Head of caudate nucleus (tissue), 42 donors: ENCODE measurements at regions not wholly inside any gene's neighbourhood (a gene's known extent, or its start where the extent isn't known, plus 50 kb on each side); places are given as distances from the start of the nearest gene placed in this dataset.
A peak's percentile ranks its signal among the peaks of the same experiment; 100 is the strongest.
"Not testable (repeated sequence)": the region's sequence is repeated elsewhere in the genome, so short reads cannot be mapped to it uniquely, and the experiment has no call there.

Source experiments
- DNase-seq, 42 donors: peaks; one replicate each; pipeline versions ENCODE4 v3.0.0 to v3.0.0-alpha.2; 2020 to 2021; ENCODE audit warnings: mixed read lengths in 7 of 42
- intact Hi-C: fragments of 100-400 bp; cut with DNase I; formaldehyde crosslinking; loops from one replicate; pipeline ENCODE4 v1.15.0; 2022

DNA sequence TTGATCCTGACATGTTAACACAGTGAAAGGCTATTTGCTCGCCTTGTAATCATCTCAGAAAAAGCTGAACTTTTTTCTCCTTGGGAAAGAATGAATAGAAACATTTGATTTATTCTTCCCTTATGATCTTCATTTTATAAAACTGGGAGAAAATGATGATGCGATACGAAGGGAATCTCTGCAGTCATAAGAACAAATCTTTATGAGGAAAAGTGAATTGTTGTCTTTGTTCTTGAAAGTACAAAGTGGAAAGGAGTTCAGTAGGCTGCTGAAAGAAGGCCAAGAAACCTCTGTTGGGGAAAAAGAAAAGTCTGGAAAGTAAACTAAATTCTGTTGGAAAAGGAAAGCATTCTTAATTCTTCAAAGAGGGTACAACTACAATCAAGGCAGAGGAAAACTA lies 248.8 kb downstream of the NSUN3 start:
- intact Hi-C loops: no loop called here
- no peak for DNase-seq

DNA sequence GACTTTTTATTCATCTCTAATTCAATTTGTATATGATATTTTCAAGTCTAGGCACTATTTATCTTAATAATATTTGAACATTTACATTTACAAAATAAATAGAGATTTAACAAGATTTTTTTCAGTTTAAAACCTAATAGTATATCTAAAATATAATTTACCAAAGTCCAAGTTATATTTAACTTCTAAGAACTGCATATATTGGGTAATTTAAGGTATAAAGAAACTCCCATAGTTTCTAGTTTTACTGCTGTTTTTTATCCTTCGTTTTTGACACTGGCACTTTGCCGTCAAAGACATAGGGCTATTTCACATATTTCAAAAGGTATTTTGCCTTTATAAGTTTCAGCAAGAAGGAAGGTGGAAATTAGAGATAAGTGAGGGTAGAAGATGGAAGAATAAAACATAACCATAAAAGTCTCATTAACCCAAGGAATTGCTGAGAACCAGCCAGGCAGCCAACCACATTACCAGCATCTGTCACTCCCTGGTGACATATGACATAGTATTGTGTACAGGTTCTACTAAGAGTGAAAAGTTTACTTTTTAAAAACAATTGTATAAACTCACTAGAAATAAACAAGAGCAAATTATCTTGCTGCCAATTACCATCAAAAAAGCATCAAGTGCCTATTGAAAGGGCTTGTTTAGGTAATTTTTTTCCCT lies 251.5 kb downstream of the NSUN3 start:
- intact Hi-C loops: no loop called here
- DNase-seq: no peak

DNA sequence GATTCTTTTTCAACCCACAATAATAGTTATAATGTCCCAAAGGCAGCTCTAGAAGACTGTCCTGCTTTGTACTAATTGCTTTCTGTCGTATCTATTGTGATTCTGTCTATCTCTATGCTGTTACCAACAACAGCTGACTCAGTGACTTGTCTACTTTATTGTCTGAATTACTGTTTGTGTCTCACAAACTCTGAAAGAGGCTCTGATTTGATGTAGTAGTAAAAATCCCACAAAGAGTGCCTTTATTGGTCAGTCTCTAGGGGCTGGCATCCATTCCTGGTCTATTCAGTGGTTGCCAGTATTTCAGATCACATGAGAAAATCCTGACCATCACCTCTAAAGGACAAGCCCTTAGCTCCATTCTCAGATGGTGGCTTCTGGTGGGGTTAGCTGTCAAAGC lies 254.2 kb downstream of the NSUN3 start:
- DNase-seq: peak in 17 of 42 donors; percentile 8 to 63 (median 15)
- intact Hi-C loops: no loop called here

DNA sequence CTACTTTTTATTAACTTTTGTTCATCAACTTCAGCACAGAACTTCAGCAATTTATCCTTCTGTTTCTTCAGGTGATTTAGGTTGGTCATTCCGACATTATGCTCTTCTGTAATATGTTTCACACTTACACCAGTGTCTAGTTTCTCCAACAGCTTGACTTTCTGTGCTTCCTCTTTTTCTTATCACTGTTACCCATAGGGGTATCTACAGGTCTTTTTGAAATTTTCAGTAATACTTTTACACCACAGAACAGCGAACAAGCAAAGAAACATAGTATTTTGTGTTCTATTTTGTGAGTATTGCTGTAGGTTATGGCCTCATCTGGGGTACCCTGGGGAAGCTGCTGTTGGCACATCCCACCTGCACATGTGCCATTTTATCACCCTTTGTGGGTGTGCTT lies 260.7 kb downstream of the NSUN3 start:
- intact Hi-C loops: no loop called here
- no peak for DNase-seq

DNA sequence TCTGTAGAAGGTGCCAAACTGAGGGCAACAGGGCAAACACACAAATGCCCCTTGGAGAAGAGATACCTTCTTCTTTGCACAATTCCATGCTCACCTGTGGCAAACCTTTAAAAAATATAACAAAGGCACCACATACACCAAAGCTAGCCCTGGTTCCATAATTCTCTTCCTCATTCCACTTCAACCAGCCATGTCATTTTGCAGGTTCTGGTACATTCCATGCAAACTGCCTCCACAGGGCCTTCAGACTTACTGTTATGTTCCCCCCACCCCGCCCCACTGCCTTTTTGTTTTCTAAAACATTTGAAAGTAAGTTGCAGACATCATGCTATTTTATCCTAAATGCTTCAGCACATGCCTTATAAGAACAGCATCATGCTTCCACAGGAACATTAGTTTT lies 269.0 kb downstream of the NSUN3 start:
- no peak for DNase-seq
- intact Hi-C loops: no loop called here

DNA sequence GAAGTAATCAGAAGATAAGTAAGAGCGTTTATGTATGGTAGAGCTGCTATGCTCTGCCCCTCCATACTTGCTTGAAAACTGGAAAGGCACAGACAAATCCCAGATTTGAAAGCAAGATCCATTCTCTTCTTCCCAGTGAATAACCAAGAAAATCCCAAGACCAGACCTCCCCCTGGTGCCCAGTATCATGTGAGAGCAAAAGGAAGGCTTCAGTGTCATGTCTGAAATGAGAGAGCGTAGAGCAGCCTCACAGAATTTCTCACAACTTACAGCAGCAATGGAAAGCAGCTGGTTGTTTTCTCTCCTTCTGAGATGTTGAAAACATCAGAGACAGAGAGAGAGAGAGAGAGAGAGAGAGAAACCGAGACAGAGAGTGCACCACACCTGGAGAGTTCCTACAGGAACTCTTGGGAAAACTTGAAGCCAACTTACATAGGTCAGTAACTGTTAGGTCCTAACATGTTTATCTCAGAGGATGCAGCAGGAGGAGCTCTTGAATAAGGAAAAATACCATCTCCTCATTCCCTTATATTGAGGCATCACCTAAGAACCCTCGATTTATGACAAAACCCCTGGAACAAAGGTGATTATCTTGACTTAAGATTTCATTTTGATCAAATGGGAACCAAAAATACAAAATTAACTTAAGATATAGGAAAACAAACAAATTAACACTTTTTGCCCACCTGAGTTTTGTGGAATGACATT lies 273.3 kb downstream of the NSUN3 start:
- intact Hi-C loops: no loop called here

DNA sequence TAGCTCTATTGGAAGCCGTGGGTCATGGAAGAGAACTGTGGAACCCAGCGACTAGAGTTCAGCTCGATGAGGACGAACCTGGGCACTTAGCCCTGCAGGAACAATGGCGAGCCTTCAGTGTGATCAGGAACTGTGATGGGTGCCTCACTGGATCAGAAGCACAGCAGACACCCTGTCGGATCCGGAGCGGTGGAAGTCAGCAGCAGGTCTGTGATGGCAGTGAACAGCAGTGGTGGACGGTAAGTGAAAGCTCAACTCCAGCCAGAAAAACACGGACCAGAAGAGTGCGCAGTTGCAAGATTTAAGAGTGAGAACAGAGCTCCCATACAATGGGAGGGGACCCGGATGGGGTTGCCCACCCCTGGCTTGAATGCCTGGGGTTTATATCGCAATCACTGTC lies 282.2 kb downstream of the NSUN3 start:
- intact Hi-C loops: no loop called here
- DNase-seq: no peak

More for the DNA sequence above, 273.3 kb downstream of the NSUN3 start:
- peak in 3 of 42 donors; percentile 16 to 49 (median 26) for DNase-seq

DNA sequence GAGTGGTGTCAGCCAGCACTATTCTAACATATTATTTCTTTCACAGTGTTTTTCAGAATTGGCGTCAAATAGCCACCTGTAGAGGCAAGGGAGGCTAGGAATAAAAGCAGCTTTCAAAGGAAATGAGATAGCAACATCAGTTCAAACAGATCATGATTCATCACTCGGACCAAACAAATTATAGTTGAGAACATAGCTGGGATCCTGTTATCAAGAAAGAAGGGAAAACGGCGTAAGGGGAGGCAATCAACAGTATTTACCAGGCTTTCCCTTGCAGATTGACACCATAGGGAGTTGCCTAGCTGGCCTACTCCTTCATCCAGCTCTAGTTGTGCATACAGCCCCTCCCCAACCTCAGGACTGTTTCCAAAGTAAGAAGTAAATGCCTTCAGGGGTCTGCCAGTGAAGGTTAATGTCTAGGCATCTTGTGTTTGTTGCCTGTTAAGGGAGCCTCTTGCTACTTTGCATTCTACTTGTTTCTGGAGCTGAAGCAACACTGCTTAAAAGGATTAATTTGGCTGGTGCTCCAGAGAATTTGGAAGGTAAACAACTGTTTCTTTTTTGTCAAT lies 286.5 kb downstream of the NSUN3 start:
- DNase-seq: peak in 2 of 42 donors; percentile 4 to 5
- intact Hi-C loops: no loop called here

DNA sequence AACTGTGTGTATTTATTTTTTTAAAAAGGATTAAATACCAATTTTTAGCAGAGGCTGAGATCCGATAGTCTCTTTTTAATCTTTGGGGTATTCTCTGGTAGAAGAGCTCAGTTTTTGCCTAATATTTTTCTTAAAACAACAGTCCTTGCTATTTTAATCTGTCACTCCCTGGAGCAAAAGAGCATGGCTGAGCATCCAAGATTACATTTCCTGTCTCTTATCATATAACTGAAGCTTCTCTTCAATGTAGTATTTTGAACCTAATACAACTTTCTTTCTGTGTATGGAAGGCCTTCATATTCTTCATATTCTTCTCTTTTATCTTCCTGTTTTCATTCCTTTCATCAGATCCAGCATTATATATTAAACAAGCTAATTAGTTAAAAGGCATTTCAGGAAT lies 293.7 kb downstream of the NSUN3 start:
- intact Hi-C loops: no loop called here
- no peak for DNase-seq

DNA sequence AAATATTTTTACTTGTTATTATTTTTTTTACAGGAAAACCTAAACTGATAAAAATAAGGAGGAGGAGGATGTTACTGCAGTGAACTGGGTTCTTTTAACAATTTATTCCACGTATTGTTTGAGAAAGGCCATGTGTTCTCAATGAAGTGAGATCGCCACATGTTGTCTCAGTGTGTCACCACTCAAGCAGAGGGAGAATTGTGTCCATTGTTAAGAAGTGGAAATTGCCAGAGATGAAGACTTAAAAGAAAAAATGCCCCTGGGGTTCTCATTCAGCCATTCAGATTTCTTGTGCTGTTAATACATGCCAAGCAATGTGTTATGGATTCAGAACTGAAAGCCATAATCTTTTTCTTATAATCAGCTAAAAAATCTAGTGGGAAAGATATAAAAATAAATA lies 297.1 kb downstream of the NSUN3 start:
- intact Hi-C loops: no loop called here

DNA sequence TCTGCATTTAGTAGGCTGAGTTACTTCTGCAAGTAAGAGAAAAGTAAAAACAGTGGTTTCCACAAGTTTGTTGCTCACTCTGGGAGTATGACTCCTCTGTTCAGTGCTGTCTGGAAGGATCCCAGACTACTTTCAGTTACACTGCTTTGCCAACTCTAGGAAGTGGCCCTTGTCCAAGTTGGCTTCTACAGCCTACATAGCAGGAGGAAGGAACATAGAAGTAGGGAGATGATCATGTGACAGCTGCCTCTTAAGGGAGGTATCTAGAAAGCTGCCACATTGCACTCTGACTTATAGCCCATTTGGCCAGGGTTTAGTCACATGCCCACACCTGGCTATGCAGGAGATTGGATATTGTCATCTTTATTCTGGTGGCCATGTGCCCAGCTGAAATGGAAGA lies 298.1 kb downstream of the NSUN3 start:
- intact Hi-C loops: no loop called here
- DNase-seq: peak in 14 of 42 donors; percentile 2 to 57 (median 29)

More for the DNA sequence above, 297.1 kb downstream of the NSUN3 start:
- no peak for DNase-seq

DNA sequence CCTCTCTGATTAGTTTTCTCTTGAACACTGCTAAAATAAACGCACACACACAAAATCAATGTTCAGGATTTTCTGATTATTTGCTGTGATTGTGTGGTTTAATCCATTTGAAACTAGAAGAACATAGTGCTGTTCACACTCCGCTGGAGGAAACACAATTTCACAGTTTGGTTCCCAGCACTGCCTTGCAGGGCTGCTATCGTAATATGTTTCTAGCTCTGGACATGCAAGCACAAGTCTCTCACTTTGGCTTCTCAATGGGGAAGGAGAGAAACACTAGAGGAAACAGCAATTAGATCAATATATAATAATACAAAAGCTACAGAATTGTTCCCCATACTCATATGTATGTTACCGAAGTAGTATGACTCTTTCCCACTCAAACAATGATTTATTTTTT lies 299.5 kb downstream of the NSUN3 start:
- intact Hi-C loops: no loop called here
- DNase-seq: no peak

DNA sequence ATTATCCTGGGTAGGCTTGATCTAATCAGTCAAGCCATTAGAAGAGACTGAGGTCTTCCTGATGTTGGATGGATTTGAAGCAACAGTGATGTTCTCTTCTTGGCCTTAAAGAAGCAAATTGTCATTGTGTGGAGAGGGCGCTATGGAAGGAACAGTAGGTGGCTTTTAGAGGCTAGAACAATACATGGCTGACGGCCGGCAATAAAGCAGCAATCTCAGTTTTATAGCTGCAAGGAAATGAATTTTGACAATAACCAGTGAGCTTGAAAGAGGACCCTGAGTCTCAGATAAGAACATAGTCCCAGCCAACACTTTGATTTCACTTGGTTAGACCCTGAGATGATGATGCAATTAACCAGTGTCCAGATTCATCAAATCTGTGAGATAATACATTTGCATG lies 302.1 kb downstream of the NSUN3 start:
- no peak for DNase-seq
- intact Hi-C loops: no loop called here

DNA sequence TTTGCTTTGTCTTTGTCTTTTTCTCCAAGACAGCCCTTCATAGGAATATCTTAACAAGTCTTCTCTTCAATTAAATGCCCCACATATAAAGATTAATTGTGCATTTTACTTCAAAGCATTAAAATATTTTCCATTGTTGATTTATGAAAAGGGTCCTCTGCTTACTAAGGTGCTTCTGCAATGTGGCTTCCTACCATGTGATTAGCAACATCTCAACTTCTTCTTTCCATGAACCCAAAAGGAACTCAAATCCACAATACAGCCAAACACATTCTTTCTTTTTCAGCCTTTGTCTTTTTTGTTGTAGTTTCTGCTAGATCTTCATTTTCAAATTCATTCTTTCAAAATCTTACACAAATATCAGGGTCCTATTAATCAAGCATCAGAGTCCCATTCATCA lies 309.2 kb downstream of the NSUN3 start:
- intact Hi-C loops: no loop called here
- DNase-seq: no peak

DNA sequence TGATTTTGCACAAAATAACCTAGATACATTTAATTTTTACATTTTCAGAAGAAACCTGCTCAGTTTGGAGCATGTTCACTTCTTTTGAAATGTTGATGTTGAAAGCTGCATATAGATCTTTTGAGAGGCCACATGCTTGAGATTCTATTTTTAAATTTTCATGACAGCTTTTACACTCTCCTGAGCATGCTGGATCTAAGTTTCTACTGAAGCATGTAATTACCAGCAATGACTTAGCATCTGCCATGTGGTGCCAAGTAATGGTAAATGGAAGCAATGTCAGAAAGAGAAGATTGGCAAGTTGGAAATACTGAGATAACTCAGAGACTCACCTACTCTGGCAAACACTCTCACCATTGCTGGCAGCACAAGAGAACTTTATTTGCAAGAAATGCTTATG lies 310.6 kb downstream of the NSUN3 start:
- DNase-seq: no peak

DNA sequence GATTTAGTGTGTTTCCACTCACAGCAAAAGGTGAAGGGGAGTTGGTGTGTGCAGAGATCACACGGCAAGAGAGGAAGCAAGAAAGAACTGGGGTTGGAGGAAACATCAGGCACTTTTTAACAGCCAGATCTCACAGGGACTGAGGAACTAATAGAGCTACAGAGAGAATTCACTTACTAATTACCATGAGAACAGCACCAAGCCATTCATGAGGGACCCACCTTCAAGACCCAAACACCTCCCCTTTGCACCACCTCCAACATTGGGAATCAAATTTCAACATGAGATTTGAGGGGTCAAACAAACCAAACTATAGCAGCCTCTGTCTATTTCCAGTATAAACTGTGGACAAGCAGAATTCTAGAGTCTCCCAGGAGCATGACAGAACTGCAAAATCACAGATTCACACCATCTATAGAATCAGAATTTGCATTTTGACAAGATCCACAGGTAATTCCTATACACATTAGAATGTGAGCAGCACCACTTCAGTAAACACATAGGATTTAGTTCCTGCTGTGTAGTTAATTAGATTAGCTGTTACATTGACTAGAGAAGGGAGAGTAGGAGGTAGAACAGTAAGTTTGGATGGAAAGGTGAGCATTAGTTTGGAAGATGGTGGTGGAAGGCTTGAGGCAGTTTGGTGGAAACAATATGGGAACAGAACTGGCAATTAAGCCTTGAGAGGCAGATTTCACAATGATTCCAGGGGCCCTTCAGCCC lies 311.7 kb downstream of the NSUN3 start:
- DNase-seq: no peak
- intact Hi-C loops: no loop called here

More for the DNA sequence above, 310.6 kb downstream of the NSUN3 start:
- intact Hi-C loops: no loop called here

DNA sequence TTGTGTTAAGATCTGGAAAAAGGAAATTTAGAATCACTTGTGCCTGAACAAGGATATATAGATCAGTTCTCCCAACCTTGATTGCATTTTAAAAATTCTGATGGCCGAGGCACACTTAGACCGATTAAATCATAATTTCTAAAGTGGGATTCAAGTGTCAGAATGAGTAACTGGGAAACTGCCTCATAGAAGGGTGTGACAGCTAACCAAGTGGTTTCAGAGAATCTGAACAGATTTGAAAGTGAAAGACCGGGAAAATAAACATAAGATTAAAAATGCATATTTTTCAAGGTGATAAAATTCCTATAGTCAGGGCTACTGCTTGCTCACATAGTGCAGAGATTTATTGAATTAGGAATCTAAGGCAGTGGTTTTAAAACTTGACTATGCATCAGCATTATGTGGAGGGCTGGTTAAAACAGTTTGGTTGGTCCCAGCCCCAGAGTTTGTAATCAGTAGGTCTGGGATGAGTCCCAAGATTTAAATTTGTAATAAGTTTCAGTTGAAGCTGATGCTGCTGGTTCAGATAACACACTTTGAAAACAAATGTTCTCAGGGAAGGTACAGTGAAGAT lies 314.3 kb downstream of the NSUN3 start:
- intact Hi-C loops: not testable (repeated sequence)

DNA sequence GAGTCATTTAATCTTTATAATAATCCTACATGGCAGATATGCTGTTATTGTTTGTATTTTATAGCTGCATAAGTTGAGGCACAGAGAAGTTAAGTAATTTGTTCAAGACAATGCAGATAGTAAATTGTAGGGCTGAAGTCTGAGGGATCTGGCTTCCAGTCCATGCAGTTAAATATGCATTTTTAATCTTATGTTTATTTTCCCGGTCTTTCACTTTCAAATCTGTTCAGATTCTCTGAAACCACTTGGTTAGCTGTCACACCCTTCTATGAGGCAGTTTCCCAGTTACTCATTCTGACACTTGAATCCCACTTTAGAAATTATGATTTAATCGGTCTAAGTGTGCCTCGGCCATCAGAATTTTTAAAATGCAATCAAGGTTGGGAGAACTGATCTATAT lies 315.0 kb downstream of the NSUN3 start:
- DNase-seq, intact Hi-C loops: not testable (repeated sequence)

More for the DNA sequence above, 314.3 kb downstream of the NSUN3 start:
- not testable (repeated sequence) for DNase-seq

DNA sequence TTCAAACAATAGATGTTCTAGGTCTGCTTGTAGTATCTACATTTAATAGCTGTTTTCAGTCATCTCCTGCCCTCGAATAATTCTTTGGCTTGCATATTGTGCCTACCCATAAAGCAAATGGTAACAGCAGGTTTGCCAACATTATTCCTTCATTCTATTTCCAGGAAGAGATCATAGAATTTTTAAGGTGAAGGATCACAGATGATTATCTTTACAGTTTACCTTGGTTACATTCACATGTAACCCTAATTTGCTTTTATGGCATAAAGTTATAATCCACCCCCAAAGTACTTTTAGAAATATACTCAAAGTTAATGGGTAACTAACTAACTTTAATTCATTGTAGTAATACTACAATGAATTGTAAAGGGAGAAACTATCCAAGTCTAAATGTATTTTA lies 315.5 kb downstream of the NSUN3 start:
- intact Hi-C loops: no loop called here
- no peak for DNase-seq

DNA sequence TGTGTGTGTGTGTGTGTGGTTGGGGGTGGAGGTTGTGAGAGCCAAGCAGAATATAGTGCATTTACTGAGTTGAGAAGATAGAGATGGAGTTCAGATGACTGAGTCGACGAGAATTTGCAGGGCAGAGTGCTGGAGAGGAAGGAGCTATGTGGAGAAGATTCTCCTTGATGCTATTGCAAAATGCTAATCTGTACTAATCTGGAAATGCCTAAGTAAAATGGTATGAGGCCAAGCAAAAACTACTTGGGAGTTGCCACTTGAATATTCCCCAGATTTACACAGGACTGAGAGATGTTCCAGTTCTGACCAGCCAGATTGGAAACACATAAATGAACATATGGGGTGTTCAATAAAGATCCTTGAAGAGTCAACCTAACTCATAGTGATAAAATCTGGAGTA lies 316.4 kb downstream of the NSUN3 start:
- intact Hi-C loops: no loop called here

More for the DNA sequence above, 316.4 kb downstream of the NSUN3 start:
- no peak for DNase-seq
